Prostate gland (tissue), 1 donor: ENCODE measurements at regions not wholly inside any gene's neighbourhood (a gene's known extent, or its start where the extent isn't known, plus 50 kb on each side); places are given as distances from the start of the nearest gene placed in this dataset.
"Not testable (repeated sequence)": the region's sequence is repeated elsewhere in the genome, so short reads cannot be mapped to it uniquely, and the experiment has no call there.

Experiments
- POLR2A ChIP-seq: fragments of 450-650 bp; IDR thresholded peaks from one replicate; pipeline ENCODE4 v1.6.1; 2016; ENCODE audit warnings: antibody characterized with exemption, mild to moderate bottlenecking
- POLR2AphosphoS5 ChIP-seq: sonication (generic); formaldehyde crosslinking; IDR thresholded peaks from one replicate; pipeline ENCODE4 v1.6.1; 2017; ENCODE audit warnings: antibody characterized with exemption

- not testable (repeated sequence) for TF ChIP-seq POLR2A, POLR2AphosphoS5
These were observed 287.7 kb downstream of the FBXO8 start for GRCh38 chr4:173995779-173996178.
